Adrenal gland (tissue), 9 donors: ENCODE measurements at regions not wholly inside any gene's neighbourhood (a gene's known extent, or its start where the extent isn't known, plus 50 kb on each side); places are given as distances from the start of the nearest gene placed in this dataset.

Source experiments
- DNase-seq, 7 donors: peaks; one replicate each; pipeline ENCODE4 v3.0.0-alpha.2; 2019 to 2020
- H3K27ac ChIP-seq, 5 donors: fragments of 200-600 bp; sonication (generic) in 4 of 5; 1 replicate in 3 of 5; 2 replicates in 2 of 5; pipeline versions ENCODE4 v1.5.1 to v1.8.0; 2016 to 2020; ENCODE audit warnings: mild to moderate bottlenecking in 1 of 5
- H3K27me3 ChIP-seq: fragments of 200-600 bp; 2 replicates; pipeline ENCODE4 v1.8.0; 2021
- H3K36me3 ChIP-seq, 2 donors: fragments of 200-600 bp; replicated peaks in 1 of 2; 1 replicate in 1 of 2; 2 replicates in 1 of 2; pipeline versions ENCODE4 v1.5.1 to v1.8.0; 2018 to 2022
- H3K4me1 ChIP-seq, 2 donors: fragments of 200-600 bp; replicated peaks in 1 of 2; 1 replicate in 1 of 2; 2 replicates in 1 of 2; pipeline versions ENCODE4 v1.5.1 to v1.8.0; 2018 to 2021
- H3K4me3 ChIP-seq, 4 donors: fragments of 200-600 bp; sonication (generic) in 3 of 4; one replicate each; pipeline ENCODE4 v1.5.1; 2016 to 2018
- H3K9me3 ChIP-seq, 3 donors: fragments of 200-600 bp; sonication (generic) in 1 of 3; replicated peaks in 1 of 3; 1 replicate in 2 of 3; 2 replicates in 1 of 3; pipeline versions ENCODE4 v1.5.1 to v1.8.0; 2016 to 2021
- POLR2A ChIP-seq, 2 donors: fragments of 450-650 bp; IDR thresholded peaks; one replicate each; pipeline ENCODE4 v1.6.1; 2017; ENCODE audit warnings: antibody characterized with exemption in 2 of 2, mild to moderate bottlenecking in 2 of 2, moderate library complexity in 1 of 2
- WGBS, 4 donors: extraction: QIAGEN DNeasy Blood & Tissue Kit in 2 of 4; methylation state at CpG; one replicate each; pipeline versions ENCODE4 v1.1.5 to v1.1.7; 2013 to 2017; 5-methylcytosine and 5-hydroxymethylcytosine counted together
- intact Hi-C, 2 donors: fragments of 100-400 bp; cut with DNase I; formaldehyde crosslinking; loops; one replicate each; pipeline versions ENCODE4 v1.14.1 to v1.15.0; 2022 to 2023
- TF ChIP-seq, protein P1 (sequence below), 6 experiments: fragments of 450-650 bp in 4 of 6; fragments of 200-600 bp in 2 of 6; sonication (generic) in 1 of 6; IDR thresholded peaks; 1 replicate in 5 of 6; 2 replicates in 1 of 6; pipeline versions ENCODE4 v1.5.1 to v1.8.0; 2016 to 2021; ENCODE audit warnings: antibody characterized with exemption in 6 of 6, mild to moderate bottlenecking in 2 of 6, moderate library complexity in 1 of 6
- donor health status: healthy with polysubstance abuse.
- donor health status: Bipolar disorder and iron deficiency.
- donor health status: DM: yes; HTN: yes; CAD: no.
- donor health status: DM: no; HTN: no; CAD: no.
- donor health status: DM: no; HTN: no; CAD: no.

DNA sequence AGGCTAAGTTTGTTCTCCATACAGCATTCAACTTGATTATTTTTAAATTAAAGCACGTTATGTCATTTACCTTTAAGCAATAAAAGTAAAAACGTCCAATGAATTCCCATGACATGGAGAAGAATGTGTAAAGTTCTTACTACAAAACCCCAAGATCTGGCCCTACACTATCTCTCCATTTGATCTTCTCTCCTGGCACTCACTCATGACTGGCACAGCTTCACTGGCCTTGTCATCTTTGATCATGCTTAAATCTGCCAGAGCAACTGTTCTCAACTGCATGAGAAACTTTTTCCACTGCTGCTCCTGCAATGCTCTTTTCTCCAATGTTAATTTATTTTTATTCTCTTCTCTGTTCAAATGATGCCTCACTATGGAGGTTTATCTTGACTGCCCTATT is 1109.0 kb upstream of the IGFBP7 start:
- Histone ChIP-seq H3K4me1 (no peaks in the 10 kb centered on the region), H3K4me3 (no peak overlapping the region), H3K27ac (no peak overlapping the region), H3K36me3 (no peaks in the 10 kb centered on the region), H3K27me3 (no peaks in the 10 kb centered on the region), H3K9me3 (no peaks in the 10 kb centered on the region)
- TF ChIP-seq POLR2A (IDR thresholded peaks at IDR 0.05) = no peak
- TF ChIP-seq, protein P1, sequence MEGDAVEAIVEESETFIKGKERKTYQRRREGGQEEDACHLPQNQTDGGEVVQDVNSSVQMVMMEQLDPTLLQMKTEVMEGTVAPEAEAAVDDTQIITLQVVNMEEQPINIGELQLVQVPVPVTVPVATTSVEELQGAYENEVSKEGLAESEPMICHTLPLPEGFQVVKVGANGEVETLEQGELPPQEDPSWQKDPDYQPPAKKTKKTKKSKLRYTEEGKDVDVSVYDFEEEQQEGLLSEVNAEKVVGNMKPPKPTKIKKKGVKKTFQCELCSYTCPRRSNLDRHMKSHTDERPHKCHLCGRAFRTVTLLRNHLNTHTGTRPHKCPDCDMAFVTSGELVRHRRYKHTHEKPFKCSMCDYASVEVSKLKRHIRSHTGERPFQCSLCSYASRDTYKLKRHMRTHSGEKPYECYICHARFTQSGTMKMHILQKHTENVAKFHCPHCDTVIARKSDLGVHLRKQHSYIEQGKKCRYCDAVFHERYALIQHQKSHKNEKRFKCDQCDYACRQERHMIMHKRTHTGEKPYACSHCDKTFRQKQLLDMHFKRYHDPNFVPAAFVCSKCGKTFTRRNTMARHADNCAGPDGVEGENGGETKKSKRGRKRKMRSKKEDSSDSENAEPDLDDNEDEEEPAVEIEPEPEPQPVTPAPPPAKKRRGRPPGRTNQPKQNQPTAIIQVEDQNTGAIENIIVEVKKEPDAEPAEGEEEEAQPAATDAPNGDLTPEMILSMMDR (IDR thresholded peaks at IDR 0.05) = no peak
- intact Hi-C loops = no loop called here
- DNase-seq = peak in 5 of 7 donors; percentile 13 to 41 (median 17)
- 41 to 46% (median 44%) methylated on average over 2 of the region's 2 CpGs for WGBS, 4 donors

DNA sequence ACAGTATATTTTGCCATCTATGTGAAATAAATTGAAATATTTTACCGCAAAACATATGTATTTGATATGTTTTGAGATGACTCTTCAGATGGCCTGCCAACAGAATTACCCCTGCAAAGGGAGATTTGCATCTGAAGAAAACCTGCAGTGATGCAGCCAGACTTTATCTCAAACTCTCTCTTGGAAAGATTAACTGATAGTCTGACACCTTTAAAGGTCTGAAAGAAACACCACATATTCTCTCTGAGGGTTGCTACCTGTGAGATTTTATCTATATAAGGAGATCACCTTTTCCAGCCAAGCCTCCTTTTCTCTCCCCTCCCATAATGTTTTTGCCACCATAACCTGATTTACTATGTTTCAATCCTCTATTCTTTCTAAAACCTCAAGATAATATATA is 1106.3 kb upstream of the IGFBP7 start:
- Histone ChIP-seq H3K4me1 (no peaks in the 10 kb centered on the region), H3K36me3 (no peaks in the 10 kb centered on the region), H3K9me3 (no peaks in the 10 kb centered on the region), H3K27ac (no peak overlapping the region), H3K27me3 (no peaks in the 10 kb centered on the region), H3K4me3 (no peak overlapping the region)
- intact Hi-C loops = no loop called here
- DNase-seq = no peak
- TF ChIP-seq, protein P1 (IDR thresholded peaks at IDR 0.05) = no peak
- WGBS, 4 donors = 51 to 100% (median 85%) methylated on average over 1 of the region's 1 CpG

DNA sequence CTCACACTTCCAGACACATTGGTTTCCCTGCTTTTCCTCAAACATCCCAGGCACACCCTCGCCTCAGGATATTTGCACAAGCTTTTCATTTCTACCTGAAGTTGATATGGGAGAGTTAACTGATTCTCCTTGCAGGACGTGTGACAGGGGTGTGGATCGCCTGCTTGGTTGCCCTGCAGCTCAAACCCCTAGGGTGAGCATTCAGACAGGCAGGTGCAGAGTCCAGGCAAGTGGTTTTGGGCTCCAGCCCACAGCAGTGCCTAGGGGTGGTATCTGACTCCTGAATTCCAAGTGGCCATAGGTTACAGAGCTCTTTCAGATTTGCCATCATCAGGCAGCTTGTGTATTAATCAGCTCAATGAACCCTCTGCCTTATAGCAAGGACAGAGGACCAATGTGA is 1104.2 kb upstream of the IGFBP7 start:
- no peak overlapping the region for H3K27ac ChIP-seq
- H3K4me1 ChIP-seq = no peaks in the 10 kb centered on the region
- 52 to 79% (median 73%) methylated on average over 3 of the region's 3 CpGs for WGBS, 4 donors
- no peaks in the 10 kb centered on the region for H3K36me3 ChIP-seq
- no peaks in the 10 kb centered on the region for H3K27me3 ChIP-seq
- no peak for TF ChIP-seq POLR2A (IDR thresholded peaks at IDR 0.05)
- TF ChIP-seq, protein P1 (IDR thresholded peaks at IDR 0.05) = no peak
- DNase-seq = no peak
- H3K4me3 ChIP-seq = no peak overlapping the region
- intact Hi-C loops = no loop called here
- no peaks in the 10 kb centered on the region for H3K9me3 ChIP-seq

DNA sequence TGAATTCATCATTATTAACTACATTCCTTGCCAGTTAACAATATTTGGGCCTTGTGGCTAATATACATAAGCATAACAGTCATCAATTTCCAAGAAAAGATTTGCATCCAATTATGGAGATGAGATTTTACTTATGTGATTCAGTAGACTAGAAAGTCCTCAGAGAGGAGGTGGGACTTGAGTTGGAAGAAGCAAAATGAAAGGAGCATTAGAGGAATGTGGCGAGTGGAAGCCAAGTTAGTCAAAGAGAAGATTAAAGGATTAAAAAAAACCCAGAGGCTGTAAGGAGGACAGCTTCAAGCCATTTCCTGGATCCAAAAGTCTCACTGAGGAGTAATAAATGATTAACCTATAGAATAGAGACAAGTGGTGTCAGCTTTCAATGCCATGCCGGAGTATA is 1099.4 kb upstream of the IGFBP7 start:
- intact Hi-C loops = no loop called here
- Histone ChIP-seq H3K27me3 (no peaks in the 10 kb centered on the region), H3K4me1 (no peaks in the 10 kb centered on the region), H3K9me3 (no peaks in the 10 kb centered on the region), H3K36me3 (no peaks in the 10 kb centered on the region), H3K27ac (no peak overlapping the region), H3K4me3 (no peak overlapping the region)
- TF ChIP-seq, protein P1 (IDR thresholded peaks at IDR 0.05) = no peak
- no peak for TF ChIP-seq POLR2A (IDR thresholded peaks at IDR 0.05)
- 79 to 95% (median 83%) methylated on average over 2 of the region's 2 CpGs for WGBS, 4 donors
- no peak for DNase-seq
